ENCODE measurements at regions not wholly inside any gene's neighbourhood (a gene's known extent, or its start where the extent isn't known, plus 50 kb on each side); places are given as distances from the start of the nearest gene placed in this dataset.

DNA sequence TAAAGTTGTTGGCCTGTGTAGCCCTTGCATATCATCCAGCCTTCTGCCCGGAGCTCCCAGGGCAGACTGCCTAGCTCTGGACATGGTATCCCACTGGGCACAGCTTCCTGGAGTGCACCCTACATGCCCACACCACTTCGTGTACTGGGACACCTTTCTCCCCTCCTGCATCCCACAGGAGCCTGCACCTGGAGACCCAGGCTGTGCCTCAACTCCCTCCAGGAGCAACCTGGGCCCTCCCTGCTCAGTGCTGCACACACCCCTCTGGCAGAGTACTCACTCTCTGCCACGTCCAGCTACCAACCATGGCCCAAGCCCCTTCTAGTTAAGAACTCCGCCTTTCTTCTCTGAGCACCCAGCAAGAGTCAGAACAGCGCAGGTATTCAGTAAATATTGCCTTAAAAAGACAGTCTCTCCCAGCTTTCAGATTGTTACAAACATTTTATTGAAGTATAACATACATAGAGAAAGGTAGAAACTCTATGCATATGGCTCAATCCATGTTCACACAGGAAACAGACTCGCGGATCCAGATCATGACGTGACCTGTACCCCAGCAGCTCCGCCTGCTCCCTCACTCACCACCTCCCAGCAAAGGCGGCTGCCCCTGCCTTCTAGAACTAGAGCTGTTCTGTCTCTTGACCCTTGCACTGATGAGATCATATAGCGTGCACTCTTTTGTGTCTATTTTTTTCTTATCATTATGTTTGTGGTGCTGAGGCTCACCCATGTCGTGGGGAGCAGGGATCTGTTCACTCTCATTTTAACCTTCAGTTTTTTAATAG, 98.4 kb upstream of the MYCN start:
- ChIA-PET CTCF (ENCODE audit: partially characterized antibody) (interaction anchor here (0.8 to 1.6 kb wide), 4 partner anchors 9 to 203 kb away, joined by 3 to 7 read pairs (median 3); no protein-coding TSS in a partner anchor), POLR2A (ENCODE audit: partially characterized antibody) (no interaction called here)
- H4K91ac ChIP-seq (replicated peaks; ENCODE audit: insufficient read length, low read length): no peak overlapping the region
- no peaks in the 10 kb centered on the region for H3K79me2 ChIP-seq (ENCODE audit: control insufficient read depth in 1 of 2, insufficient read depth in 2 of 2, low read length in 2 of 2)
- H3K23me2 ChIP-seq (ENCODE audit: low read depth, low read length): no peaks in the 10 kb centered on the region
- H3K56ac ChIP-seq (replicated peaks; ENCODE audit: insufficient read length, low read depth, low read length): no peak overlapping the region
- H4K5ac ChIP-seq (ENCODE audit: insufficient read length, low read depth, low read length): no peak overlapping the region
- H3K14ac ChIP-seq (ENCODE audit: insufficient read length): no peak overlapping the region
- H4K20me1 ChIP-seq (replicated peaks in 1 of 2; ENCODE audit: control insufficient read depth in 1 of 2, insufficient read depth in 2 of 2, low read length in 2 of 2): no peaks in the 10 kb centered on the region
- no peak overlapping the region for H2BK120ac ChIP-seq (replicated peaks; ENCODE audit: low read depth, low read length)
- H3K36me3 ChIP-seq (ENCODE audit: control insufficient read depth in 2 of 4, insufficient read depth in 4 of 4, low read length in 3 of 4): no peaks in the 10 kb centered on the region
- no peaks in the 10 kb centered on the region for H3K9me3 ChIP-seq (ENCODE audit: insufficient read depth in 2 of 2, low read depth in 1 of 2, low read length in 1 of 2)
- H3K4ac ChIP-seq (replicated peaks; ENCODE audit: insufficient read length, low read depth, low read length): no peak overlapping the region
- H2BK12ac ChIP-seq (ENCODE audit: low read depth, low read length): no peak overlapping the region
- H3K4me3 ChIP-seq (ENCODE audit: extremely low read depth in 1 of 4, insufficient read depth in 2 of 4, low read depth in 3 of 4, low read length in 4 of 4): no peak overlapping the region
- H3K4me2 ChIP-seq (ENCODE audit: insufficient read depth in 1 of 2, low read depth in 2 of 2, low read length in 2 of 2): no peak overlapping the region
- H2AK5ac ChIP-seq (ENCODE audit: low read depth, low read length): no peak overlapping the region
- H3K18ac ChIP-seq (ENCODE audit: extremely low read depth, low read length): no peak overlapping the region
- no peaks in the 10 kb centered on the region for H3K27me3 ChIP-seq (replicated peaks in 1 of 4; ENCODE audit: control insufficient read depth in 3 of 4, extremely low read depth in 1 of 4, insufficient read depth in 3 of 4, low read length in 3 of 4)
- H3K23ac ChIP-seq (ENCODE audit: insufficient read length): no peak overlapping the region
- DNase-seq (ENCODE audit: low read depth in 1 of 2, low spot score in 2 of 2): no peak
- WGBS, 2 experiments (ENCODE audit: extremely low coverage in 1 of 2, insufficient coverage in 1 of 2, insufficient read length in 1 of 2, insufficient replicate concordance in 2 of 2, low coverage in 1 of 2, low lambda C conversion rate in 2 of 2, missing lambda C conversion rate in 1 of 2): 90% methylated on average over 12 of the region's 12 CpGs; no CpG with 5 or more reads in 1 of the 2 experiments
- FAIRE-seq: no peak
- no peak overlapping the region for H2AFZ ChIP-seq (ENCODE audit: low read length)
- H2BK5ac ChIP-seq (ENCODE audit: low read depth, low read length): no peak overlapping the region
- H3K27ac ChIP-seq (ENCODE audit: low read depth, low read length): no peak overlapping the region
- no peak overlapping the region for H4K8ac ChIP-seq (ENCODE audit: extremely low read depth, insufficient read depth, low read length)
- no peak overlapping the region for H3K9ac ChIP-seq (replicated peaks in 1 of 4; ENCODE audit: extremely low read depth in 1 of 4, low read depth in 3 of 4, low read length in 3 of 4)
- no peak overlapping the region for H2BK15ac ChIP-seq (ENCODE audit: low read length)
- H2BK20ac ChIP-seq (ENCODE audit: low read length): no peak overlapping the region
- peaks cover 0 to 4% (median 1%) of the 10 kb centered on the region in 4 experiments; a peak in 5 of 7 replicates for H3K4me1 ChIP-seq (replicated peaks in 1 of 4; ENCODE audit: control insufficient read depth in 3 of 4, insufficient read depth in 4 of 4, low read length in 3 of 4)
- H3K79me1 ChIP-seq (ENCODE audit: low read depth, low read length): no peaks in the 10 kb centered on the region
- TF ChIP-seq FOSL1 (IDR thresholded peaks at IDR 0.05; ENCODE audit: insufficient read depth, low read depth, low read length) (no peak), TEAD4 (IDR thresholded peaks at IDR 0.05; ENCODE audit: low read depth, low read length) (no peak), SP4 (IDR thresholded peaks at IDR 0.05; ENCODE audit: low read length) (no peak), GTF2F1 (IDR thresholded peaks at IDR 0.05; ENCODE audit: borderline replicate concordance, low read depth, low read length) (no peak), BACH1 (IDR thresholded peaks at IDR 0.05; ENCODE audit: low read length) (no peak), TBP (IDR thresholded peaks at IDR 0.05; ENCODE audit: low read depth, low read length) (no peak), TCF12 (IDR thresholded peaks at IDR 0.05; ENCODE audit: low read depth, low read length) (no peak)
- TF ChIP-seq, protein P1, sequence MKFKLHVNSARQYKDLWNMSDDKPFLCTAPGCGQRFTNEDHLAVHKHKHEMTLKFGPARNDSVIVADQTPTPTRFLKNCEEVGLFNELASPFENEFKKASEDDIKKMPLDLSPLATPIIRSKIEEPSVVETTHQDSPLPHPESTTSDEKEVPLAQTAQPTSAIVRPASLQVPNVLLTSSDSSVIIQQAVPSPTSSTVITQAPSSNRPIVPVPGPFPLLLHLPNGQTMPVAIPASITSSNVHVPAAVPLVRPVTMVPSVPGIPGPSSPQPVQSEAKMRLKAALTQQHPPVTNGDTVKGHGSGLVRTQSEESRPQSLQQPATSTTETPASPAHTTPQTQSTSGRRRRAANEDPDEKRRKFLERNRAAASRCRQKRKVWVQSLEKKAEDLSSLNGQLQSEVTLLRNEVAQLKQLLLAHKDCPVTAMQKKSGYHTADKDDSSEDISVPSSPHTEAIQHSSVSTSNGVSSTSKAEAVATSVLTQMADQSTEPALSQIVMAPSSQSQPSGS (IDR thresholded peaks at IDR 0.05; ENCODE audit: low read length): no peak
